ENCODE measurements at regions not wholly inside any gene's neighbourhood (a gene's known extent, or its start where the extent isn't known, plus 50 kb on each side); places are given as distances from the start of the nearest gene placed in this dataset.

DNA sequence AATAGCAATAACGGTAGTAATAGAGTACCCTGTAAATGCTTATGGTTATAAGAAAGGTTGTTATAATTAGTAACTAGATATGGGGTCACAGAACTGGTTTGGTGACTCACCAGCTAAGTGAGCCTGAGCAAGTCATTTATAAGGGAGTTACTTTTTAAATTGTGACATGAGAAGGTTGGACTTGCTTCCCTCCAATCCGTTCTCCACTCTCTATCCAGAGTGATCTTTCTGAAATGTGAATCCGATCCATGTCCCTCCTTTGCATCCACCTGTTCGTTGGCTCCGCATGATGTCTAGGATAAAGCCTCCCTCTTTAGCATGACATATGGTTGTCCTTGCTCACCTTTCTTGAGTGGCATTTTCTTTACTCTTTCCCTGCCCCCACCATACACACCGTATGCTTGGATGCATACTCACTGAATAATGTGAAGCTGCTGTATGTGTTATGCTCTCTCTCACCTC lies 83.1 kb downstream of the CDC42EP3 start:
- TF ChIP-seq, protein P1, sequence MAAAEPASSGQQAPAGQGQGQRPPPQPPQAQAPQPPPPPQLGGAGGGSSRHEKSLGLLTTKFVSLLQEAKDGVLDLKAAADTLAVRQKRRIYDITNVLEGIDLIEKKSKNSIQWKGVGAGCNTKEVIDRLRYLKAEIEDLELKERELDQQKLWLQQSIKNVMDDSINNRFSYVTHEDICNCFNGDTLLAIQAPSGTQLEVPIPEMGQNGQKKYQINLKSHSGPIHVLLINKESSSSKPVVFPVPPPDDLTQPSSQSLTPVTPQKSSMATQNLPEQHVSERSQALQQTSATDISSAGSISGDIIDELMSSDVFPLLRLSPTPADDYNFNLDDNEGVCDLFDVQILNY (CRISPR knock-in tag; IDR thresholded peaks at IDR 0.05): no peak
- TF ChIP-seq HDAC2 (IDR thresholded peaks at IDR 0.05) (no peak), ZNF282 (CRISPR knock-in tag; IDR thresholded peaks at IDR 0.05) (no peak), NBN (IDR thresholded peaks at IDR 0.05; ENCODE audit: low read depth) (no peak), TCF7 (IDR thresholded peaks at IDR 0.05; ENCODE audit: borderline replicate concordance) (no peak), FOXP1 (CRISPR knock-in tag; IDR thresholded peaks at IDR 0.05) (no peak), HDAC1 (IDR thresholded peaks at IDR 0.05) (no peak), TARDBP (IDR thresholded peaks at IDR 0.05) (no peak)
- TF ChIP-seq, protein P2, sequence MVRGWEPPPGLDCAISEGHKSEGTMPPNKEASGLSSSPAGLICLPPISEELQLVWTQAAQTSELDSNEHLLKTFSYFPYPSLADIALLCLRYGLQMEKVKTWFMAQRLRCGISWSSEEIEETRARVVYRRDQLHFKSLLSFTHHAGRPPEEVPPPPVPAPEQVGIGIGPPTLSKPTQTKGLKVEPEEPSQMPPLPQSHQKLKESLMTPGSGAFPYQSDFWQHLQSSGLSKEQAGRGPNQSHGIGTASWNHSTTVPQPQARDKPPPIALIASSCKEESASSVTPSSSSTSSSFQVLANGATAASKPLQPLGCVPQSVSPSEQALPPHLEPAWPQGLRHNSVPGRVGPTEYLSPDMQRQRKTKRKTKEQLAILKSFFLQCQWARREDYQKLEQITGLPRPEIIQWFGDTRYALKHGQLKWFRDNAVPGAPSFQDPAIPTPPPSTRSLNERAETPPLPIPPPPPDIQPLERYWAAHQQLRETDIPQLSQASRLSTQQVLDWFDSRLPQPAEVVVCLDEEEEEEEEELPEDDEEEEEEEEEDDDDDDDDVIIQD (CRISPR knock-in tag; IDR thresholded peaks at IDR 0.05): no peak

Data from K562 (cell line).